ENCODE measurements at regions not wholly inside any gene's neighbourhood (a gene's known extent, or its start where the extent isn't known, plus 50 kb on each side); places are given as distances from the start of the nearest gene placed in this dataset.

DNA sequence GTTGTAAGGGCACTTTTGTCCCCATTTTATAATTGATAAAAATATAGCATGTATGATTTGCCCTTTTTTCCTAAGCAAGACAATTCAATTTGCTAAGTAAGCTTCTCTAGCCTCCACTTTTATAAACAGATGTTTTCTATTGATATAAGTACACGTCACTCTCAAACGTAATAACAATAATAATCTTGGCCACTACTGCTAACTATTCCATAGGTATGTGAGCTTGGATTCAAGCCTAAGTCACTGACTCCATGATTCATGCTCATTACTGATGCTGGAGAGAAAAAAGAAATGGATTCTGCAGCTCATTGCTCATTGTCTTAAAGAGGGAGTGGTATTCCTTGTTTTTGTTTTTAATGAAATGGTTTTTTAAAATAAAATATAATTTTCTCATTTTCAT lies 661.0 kb downstream of the GALC start:
- TF ChIP-seq, protein P1, sequence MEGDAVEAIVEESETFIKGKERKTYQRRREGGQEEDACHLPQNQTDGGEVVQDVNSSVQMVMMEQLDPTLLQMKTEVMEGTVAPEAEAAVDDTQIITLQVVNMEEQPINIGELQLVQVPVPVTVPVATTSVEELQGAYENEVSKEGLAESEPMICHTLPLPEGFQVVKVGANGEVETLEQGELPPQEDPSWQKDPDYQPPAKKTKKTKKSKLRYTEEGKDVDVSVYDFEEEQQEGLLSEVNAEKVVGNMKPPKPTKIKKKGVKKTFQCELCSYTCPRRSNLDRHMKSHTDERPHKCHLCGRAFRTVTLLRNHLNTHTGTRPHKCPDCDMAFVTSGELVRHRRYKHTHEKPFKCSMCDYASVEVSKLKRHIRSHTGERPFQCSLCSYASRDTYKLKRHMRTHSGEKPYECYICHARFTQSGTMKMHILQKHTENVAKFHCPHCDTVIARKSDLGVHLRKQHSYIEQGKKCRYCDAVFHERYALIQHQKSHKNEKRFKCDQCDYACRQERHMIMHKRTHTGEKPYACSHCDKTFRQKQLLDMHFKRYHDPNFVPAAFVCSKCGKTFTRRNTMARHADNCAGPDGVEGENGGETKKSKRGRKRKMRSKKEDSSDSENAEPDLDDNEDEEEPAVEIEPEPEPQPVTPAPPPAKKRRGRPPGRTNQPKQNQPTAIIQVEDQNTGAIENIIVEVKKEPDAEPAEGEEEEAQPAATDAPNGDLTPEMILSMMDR (conservative IDR thresholded peaks at IDR 0.05; ENCODE audit: low read depth, low read length), result no peak
- H3K4me3 ChIP-seq (ENCODE audit: low read length), result no peak overlapping the region
- DNase-seq (ENCODE audit: low read depth), result peak; percentile 73

DNA sequence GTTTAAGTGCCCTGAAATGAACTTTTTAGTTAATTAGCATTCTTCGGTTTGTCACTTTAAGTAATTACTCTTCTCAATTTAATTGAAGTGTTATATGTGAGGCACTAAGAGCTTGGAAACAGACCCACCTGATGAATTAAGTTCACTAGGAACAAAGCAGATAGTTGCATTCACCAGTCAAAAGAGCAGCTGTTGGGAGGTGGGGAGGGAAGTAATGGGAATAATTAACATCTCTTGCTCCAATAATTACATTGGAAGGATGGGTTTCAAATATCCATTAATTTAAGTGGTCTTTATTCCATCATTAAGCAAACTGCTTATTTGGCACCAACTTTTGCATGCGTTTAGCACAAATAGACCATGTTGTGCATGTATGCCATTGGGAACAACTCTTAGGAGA lies 667.2 kb downstream of the GALC start:
- no peak overlapping the region for H3K4me3 ChIP-seq (ENCODE audit: low read length)
- TF ChIP-seq, protein P1 (conservative IDR thresholded peaks at IDR 0.05; ENCODE audit: low read depth, low read length), result no peak
- no peak for DNase-seq (ENCODE audit: low read depth)

DNA sequence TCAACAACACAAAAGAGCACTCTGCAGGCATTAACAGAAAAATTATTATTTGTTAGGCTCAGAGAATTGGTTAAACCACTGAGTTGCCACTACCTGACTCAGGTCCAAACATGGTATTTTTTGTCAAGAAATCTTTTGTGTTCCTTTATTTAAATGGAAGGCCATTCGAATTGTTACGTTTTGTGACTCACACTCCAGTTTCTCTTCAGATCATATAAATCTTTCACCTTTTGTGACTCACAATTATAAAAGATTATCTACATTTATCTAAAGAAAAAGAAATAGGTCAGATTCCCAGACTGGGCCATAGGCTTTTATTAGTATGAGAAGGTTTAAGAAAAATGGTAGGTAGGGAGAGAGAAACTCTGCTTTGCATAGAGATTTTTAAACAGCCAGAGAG lies 669.8 kb downstream of the GALC start:
- no peak overlapping the region for H3K4me3 ChIP-seq (ENCODE audit: low read length)
- TF ChIP-seq, protein P1 (conservative IDR thresholded peaks at IDR 0.05; ENCODE audit: low read depth, low read length), result no peak
- no peak for DNase-seq (ENCODE audit: low read depth)

DNA sequence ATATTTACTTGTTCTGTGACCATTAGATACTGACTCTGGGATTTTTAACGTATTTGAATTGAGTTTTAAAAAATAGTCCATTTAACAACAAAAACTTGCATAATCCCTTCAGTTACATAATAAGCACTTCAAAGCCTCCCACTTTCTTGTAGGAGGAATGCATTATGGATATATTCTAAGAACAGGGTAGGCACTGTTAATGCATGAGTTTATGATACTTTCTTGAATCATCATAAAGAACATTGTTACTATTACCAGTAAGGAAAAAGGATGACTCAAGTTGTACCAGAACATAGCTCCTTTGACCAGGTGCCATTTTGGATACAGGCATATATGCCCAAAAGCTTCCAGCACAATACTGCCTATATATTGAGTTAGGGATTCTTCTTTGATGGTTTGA lies 671.4 kb downstream of the GALC start:
- no peak for DNase-seq (ENCODE audit: low read depth)
- no peak overlapping the region for H3K4me3 ChIP-seq (ENCODE audit: low read length)
- TF ChIP-seq, protein P1 (conservative IDR thresholded peaks at IDR 0.05; ENCODE audit: low read depth, low read length), result no peak

DNA sequence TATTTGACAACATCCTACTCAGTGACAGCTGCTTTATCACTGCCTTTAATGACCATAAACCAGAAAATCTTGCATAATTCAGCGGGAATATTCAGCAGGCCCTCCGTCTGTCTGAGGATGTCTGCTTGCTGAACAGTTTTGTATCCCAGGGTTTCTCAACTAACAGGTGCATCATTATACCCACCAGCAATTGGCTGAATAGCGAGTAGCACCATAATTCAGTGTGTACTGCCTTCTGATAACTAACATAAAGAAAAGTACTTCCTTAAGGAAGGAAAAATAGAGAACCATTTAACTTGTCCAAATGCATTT lies 680.1 kb downstream of the GALC start:
- no peak overlapping the region for H3K4me3 ChIP-seq (ENCODE audit: low read length)
- DNase-seq (ENCODE audit: low read depth), result no peak
- TF ChIP-seq, protein P1 (conservative IDR thresholded peaks at IDR 0.05; ENCODE audit: low read depth, low read length), result no peak

DNA sequence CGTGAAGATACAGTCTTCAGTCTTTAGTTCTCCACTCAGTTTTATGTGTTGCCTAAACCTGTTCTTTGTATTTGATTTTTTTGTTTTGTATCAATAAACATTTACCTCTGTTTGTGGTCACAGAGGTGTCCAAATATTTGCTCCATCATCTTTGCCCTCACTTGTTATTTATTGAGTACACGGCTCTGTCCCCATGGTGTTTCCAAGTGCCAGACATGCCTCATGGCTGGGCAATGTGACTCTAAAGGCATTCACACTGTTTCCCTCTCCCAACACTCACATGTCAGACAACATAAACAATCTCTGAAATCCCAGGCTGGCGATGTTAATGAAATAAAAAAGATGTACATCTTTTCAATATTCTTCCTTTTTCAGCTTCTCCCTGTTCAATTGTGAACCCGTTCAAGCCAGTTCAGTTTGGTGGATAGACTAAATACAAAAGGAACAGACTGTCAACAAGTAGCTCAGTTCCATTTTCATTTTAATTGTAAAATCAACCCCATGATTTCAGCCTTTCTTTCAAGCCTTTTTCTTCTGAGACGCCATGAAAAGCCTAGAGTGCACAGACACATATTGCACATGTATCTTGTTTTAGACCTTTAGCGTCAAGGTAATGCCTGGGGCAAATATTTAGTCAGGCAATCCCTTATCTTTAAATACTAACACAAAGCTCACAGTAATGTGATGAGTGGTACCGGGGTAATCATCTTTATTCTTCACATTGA lies 680.7 kb downstream of the GALC start:
- no peak for DNase-seq (ENCODE audit: low read depth)
- H3K4me3 ChIP-seq (ENCODE audit: low read length), result no peak overlapping the region
- TF ChIP-seq, protein P1 (conservative IDR thresholded peaks at IDR 0.05; ENCODE audit: low read depth, low read length), result no peak

DNA sequence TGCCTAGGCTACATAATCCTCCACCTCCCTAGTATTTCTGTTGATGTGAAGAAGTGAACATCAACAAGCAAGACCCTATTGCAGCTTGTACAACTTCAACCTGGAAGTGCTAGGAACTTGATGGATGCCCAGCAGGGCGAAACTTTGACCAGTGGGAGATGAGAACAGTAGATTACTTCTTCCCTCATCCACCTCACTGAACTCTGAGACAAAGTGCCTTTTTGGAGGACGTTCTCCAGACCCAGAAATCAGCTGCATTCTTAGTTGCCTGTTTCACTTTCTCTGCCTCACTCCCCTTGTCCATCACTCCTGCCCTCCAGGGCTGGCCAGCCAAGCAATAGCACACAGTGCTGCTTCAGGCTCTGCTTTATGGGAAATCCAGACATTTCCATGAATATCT lies 683.4 kb downstream of the GALC start:
- TF ChIP-seq, protein P1 (conservative IDR thresholded peaks at IDR 0.05; ENCODE audit: low read depth, low read length), result no peak
- no peak for DNase-seq (ENCODE audit: low read depth)
- H3K4me3 ChIP-seq (ENCODE audit: low read length), result no peak overlapping the region
